ENCODE measurements at regions not wholly inside any gene's neighbourhood (a gene's known extent, or its start where the extent isn't known, plus 50 kb on each side); places are given as distances from the start of the nearest gene placed in this dataset.
A peak's percentile ranks its signal among the peaks of the same experiment; 100 is the strongest.

DNA sequence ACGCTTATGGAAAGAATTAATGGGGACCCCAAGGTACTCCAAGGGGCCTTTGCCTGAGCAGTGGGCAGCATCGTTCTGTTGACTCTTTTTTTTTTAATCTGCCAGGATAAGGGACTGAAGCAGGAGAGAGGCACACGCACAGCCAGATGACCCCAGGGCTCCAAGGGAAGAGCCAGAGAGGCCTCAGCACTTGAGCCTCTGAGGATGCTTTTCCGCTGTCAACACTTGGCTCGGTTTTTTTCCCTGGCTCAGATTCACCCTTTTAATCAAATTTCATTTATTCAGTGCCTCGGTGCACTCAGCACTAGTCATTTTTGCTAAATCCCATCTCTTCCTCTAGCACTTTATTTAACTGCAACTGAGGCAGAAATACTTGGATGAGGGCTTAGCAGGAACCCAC, 226.3 kb downstream of the FGF9 start:
- Histone ChIP-seq H3K9me3 (no peaks in the 10 kb centered on the region), H3K27me3 (no peaks in the 10 kb centered on the region), H3K4me1 (peaks cover 0 to 17% of the 10 kb centered on the region in 2 donors), H3K27ac (no peak overlapping the region), H3K36me3 (no peaks in the 10 kb centered on the region), H3K4me3 (no peak overlapping the region)
- no peak for DNase-seq (ENCODE audit: low spot score)
- TF ChIP-seq, protein P1, sequence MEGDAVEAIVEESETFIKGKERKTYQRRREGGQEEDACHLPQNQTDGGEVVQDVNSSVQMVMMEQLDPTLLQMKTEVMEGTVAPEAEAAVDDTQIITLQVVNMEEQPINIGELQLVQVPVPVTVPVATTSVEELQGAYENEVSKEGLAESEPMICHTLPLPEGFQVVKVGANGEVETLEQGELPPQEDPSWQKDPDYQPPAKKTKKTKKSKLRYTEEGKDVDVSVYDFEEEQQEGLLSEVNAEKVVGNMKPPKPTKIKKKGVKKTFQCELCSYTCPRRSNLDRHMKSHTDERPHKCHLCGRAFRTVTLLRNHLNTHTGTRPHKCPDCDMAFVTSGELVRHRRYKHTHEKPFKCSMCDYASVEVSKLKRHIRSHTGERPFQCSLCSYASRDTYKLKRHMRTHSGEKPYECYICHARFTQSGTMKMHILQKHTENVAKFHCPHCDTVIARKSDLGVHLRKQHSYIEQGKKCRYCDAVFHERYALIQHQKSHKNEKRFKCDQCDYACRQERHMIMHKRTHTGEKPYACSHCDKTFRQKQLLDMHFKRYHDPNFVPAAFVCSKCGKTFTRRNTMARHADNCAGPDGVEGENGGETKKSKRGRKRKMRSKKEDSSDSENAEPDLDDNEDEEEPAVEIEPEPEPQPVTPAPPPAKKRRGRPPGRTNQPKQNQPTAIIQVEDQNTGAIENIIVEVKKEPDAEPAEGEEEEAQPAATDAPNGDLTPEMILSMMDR (IDR thresholded peaks at IDR 0.05) = no peak

DNA sequence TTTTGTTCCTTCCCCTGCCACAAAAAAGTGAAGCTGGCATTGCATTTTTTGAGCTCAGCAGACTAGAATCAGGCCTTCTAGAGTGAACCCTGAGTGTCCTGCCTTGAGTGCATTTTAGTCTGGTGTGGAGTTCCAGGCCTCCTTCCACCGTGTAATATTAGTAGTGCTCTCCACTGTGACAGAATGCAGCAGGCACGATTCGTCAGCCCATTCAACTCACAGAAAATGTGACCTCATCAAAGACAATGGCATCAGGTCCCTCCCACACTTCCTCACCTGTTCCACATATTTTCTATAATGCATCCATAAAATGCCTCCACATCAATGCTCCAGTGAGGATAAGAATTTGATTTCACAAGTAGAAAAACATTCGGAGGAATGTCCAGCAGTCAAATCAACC, 227.6 kb downstream of the FGF9 start:
- peaks cover 0 to 28% of the 10 kb centered on the region in 2 donors for H3K4me1 ChIP-seq
- TF ChIP-seq, protein P1 (IDR thresholded peaks at IDR 0.05) = no peak

DNA sequence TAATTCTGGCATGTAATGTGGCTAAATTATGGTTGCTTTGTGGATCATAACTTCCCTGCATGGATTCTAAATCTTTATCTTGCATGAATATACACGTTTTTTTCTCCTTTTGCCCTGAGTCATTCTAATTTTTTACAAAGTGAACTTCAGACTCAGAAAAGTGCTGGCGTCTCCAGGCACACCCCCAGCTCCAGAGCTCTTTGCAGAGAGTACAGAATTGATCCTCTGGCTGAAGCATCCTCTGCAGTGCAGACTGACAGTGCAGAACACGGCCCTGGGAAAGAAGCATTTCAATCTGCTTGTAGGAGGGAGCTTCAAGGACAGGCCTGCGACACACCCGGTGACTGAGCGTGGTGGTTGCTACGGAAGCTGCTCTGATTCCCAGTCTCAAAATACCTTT, 228.1 kb downstream of the FGF9 start:
- H3K27me3 ChIP-seq = no peaks in the 10 kb centered on the region

More for the DNA sequence above, 227.6 kb downstream of the FGF9 start:
- no peak overlapping the region for H3K27ac ChIP-seq
- no peaks in the 10 kb centered on the region for H3K36me3 ChIP-seq
- no peak for DNase-seq (ENCODE audit: low spot score)
- no peaks in the 10 kb centered on the region for H3K9me3 ChIP-seq
- no peak overlapping the region for H3K4me3 ChIP-seq
- H3K27me3 ChIP-seq = no peaks in the 10 kb centered on the region

DNA sequence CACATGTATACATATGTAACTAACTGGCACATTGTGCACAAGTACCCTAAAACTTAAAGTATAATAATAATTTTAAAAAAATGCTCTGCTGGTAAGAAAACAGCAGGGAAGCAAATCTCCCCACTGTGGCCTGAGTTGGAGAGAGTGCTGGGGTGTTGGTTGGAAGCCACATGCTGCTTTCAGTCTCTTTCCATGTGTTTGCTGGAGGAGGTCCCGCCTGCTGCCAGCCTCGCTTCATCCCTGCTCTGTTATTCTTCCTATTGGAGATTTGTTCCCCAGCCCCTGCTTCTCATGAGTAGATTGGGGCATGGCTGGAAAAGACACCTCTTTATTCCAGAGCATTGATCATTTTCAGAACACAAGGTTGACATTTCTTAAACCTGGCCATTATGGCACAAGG, 230.5 kb downstream of the FGF9 start:
- Histone ChIP-seq H3K27me3 (no peaks in the 10 kb centered on the region), H3K36me3 (no peaks in the 10 kb centered on the region), H3K27ac (no peak overlapping the region), H3K4me1 (peaks cover 0 to 28% of the 10 kb centered on the region in 2 donors), H3K9me3 (no peaks in the 10 kb centered on the region), H3K4me3 (no peak overlapping the region)
- TF ChIP-seq, protein P1 (IDR thresholded peaks at IDR 0.05) = no peak
- DNase-seq (ENCODE audit: low spot score) = no peak

More for the DNA sequence above, 228.1 kb downstream of the FGF9 start:
- TF ChIP-seq, protein P1 (IDR thresholded peaks at IDR 0.05) = no peak
- DNase-seq (ENCODE audit: low spot score) = no peak
- Histone ChIP-seq H3K9me3 (no peaks in the 10 kb centered on the region), H3K4me1 (peaks cover 0 to 28% of the 10 kb centered on the region in 2 donors), H3K4me3 (no peak overlapping the region), H3K36me3 (no peaks in the 10 kb centered on the region), H3K27ac (no peak overlapping the region)

DNA sequence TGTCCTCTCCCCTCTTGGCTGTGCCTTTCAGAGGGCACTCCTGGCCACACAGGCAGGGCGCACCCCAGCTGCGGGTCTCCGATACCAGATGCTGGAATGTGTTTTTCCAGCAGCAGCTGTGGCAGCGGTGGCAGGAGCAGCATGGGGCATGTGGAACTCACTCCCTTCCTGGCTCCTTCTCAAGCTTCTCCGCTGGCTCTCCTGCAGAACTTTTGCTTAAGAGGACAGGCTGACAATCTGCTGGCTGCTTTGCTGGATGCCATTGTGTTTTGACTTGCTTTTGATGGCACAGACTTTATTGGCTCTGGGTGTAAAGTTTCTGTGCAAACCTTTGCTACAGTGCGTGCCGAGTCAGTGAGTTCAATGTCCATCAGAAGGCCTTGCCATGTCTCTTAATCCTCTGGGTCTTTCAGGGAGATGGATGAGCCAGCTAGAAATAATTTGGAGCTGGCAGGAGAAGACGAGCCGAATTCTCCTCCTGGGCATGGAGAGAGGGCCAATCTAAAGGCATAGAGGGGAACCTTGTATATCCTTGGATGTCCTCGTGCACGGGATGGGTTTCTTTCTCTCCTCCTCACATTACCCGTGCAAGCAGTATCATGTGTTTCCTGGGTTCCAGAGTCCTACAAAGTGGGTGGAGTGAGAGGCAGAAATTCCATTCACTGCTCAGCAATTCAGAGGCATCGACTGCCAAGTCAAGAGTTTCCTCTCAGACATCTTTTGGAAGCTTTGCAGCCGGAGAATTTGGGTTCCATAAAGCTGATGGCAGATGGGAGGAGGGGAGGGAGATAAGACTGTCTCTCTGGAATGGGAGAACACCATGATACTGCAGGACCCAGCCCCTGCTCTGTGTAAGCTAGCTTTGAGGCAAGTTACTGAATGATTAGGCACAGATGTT, 231.2 kb downstream of the FGF9 start:
- Histone ChIP-seq H3K4me3 (no peak overlapping the region), H3K27ac (peak overlapping the region in 1 of 2 donors; percentile 24), H3K36me3 (no peaks in the 10 kb centered on the region), H3K9me3 (no peaks in the 10 kb centered on the region), H3K27me3 (no peaks in the 10 kb centered on the region), H3K4me1 (peaks cover 0 to 21% of the 10 kb centered on the region in 2 donors)
- DNase-seq (ENCODE audit: low spot score) = no peak
- TF ChIP-seq, protein P1 (IDR thresholded peaks at IDR 0.05) = no peak

Measured in right atrium auricular region (tissue), 2 donors.